GM19240 (cell line): ENCODE measurements at regions not wholly inside any gene's neighbourhood (a gene's known extent, or its start where the extent isn't known, plus 50 kb on each side); places are given as distances from the start of the nearest gene placed in this dataset.

ENCODE experiments used
- DNase-seq: peaks from one replicate; pipeline ENCODE4 v3.0.0; 2011; ENCODE audit warnings: low spot score; ENCODE audit not compliant: insufficient read length

GRCh38 chr14:65243766-65244442 lies 141.6 kb upstream of the MAX start:
- DNase-seq = no peak

- DNase-seq = no peak
Observed at GRCh38 chr14:65249471-65250161, 147.3 kb upstream of the MAX start.

GRCh38 chr14:65250162-65250495 lies 147.8 kb upstream of the MAX start:
- no peak for DNase-seq

DNA sequence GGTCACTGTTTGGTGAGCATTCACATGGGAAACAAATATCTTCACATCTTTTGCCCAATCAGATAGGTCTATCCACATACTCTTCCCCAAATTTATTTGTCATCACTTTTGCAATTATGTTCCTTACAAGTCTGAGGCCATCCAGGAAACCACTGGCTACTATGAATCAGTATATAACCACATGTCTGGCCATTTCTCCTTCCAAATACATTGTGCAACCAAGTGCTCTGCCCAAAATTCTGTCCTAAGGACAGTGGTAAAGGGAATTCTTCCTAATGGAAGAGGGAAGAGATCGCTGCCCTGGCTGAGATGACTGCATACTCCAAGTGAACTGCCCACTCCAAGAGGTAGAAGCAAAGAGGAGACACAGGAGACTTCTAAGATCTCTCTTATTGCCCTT lies 148.9 kb upstream of the MAX start:
- DNase-seq = no peak

GRCh38 chr14:65252482-65253255 lies 150.4 kb upstream of the MAX start:
- DNase-seq = no peak

DNA sequence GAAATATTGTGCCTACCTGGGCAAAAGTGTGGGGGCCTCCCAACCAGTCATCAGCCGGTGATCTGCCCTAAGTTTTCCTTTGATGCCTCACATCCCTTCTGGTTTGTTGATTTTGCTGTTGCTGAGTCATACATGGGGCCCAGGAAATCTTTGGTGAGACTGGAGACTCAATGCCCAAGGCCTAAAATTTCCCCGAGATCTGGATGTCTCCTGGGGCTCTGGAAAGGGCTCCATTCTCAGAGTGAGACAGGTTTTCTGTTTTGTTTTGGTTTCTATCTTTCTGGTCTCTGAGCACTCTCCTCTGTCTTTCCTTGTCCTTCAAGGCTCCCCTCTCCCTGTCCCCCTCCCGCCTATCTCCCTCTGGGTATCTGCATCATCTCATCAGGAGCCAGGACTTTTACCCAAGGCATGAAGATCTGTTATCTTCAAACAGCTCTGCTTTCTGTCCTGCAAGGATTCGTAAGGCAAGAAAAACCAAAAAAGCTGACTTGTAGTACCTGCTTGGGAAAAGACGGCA lies 152.8 kb upstream of the MAX start:
- DNase-seq = no peak

- no peak for DNase-seq
Observed at GRCh38 chr14:65255583-65256461, 153.5 kb upstream of the MAX start.

DNA sequence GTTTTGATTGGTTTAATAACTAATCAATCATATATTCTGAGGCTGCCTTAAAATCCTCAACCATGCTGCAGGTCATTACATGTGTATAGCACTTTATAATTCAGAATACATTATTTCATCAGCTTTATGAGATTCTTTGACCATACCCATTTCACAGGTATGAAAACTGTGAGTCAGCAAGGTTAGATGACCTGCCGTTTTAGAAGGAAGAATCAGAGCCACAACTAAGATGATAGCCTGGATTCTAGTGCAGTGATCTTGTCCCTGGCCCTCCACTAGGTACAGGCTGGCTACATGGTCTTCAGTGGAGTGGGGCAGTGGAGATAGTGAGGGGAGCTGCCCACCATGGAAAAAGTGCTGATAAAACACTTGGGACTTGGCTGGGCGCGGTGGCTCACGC lies 154.4 kb upstream of the MAX start:
- no peak for DNase-seq

GRCh38 chr14:65257425-65257824 lies 155.1 kb upstream of the FUT8 start:
- DNase-seq = no peak

- no peak for DNase-seq
Observed at GRCh38 chr14:65258391-65258790, 154.1 kb upstream of the FUT8 start.

DNA sequence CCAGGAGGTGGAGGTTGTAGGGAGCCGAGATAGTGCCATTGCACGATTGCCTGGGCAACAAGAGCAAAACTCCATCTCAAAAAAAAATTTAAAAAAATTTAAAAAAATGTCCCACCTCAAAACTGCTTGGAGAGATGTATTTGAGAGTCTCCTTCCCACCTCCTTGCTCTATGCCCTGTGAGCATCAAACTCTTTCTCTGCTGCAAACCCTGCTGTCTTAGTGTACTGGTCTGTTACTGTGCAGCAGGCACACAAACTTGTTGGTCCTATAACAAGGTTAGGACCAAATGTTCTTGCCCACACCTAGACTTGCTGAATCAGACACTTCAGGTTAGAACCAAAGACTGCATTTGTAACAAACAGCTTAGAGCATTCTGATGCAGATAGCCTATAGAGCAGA lies 153.5 kb upstream of the FUT8 start:
- DNase-seq = no peak

DNA sequence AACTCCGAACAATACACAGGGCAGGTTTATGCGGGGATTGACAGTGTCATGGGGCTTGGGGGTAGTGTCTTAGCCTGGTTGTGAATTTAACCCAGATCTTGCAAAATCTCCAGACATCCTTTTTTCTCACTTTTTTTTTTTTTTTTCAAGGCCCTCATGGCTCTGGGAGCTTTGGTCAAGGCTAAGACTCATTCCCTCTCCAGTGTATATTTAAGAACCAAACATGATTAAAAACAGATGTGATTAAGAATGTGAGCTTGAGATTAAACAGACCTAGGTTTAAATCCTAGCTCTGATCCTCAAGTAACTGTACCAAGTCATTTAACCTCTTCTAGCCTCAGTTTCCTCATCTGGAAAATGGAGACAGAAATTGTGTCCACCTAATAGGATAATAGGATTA lies 151.7 kb upstream of the FUT8 start:
- no peak for DNase-seq

DNA sequence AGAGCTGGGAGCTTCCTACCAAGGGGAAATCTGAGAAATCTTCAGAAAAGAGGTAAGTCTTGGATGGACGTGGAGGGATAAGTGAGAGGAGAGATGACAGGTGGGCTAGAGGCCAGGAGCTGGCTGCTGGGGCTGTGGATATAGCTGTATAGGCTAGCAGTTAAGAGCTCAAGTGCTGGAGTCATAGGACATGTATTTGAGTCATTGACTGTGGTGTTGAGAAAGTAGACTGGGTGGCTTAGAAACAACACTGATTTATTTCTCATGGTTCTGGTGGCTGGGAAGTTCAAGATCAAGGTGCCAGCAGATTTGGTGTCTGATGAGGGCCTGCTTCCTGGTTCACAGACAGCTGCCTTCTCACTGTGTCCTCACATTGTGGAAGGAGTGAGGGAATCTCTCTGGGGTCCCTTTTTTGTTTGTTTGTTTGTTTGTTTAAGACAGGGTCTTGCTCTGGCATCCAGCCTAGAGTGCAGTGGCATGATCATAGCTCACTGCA lies 151.1 kb upstream of the FUT8 start:
- no peak for DNase-seq

DNA sequence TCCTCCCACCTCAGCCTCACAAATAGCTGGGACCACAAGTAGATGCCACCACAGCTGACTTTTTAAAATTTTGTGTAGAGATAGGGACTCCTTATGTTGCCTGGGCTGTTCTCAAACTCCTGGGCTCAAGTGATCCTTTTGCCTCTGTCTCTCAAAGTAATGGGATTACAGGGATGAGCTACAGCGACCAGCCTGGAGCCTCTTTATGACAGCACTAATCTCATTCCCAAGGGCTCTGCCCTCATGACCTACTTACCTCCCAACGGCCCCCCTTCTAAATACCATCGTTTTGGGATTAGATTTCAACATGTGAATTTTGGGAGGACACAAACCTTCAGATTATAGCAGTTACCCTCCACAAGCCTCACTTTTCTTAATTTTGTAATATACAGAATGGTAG lies 150.6 kb upstream of the FUT8 start:
- DNase-seq = no peak

DNA sequence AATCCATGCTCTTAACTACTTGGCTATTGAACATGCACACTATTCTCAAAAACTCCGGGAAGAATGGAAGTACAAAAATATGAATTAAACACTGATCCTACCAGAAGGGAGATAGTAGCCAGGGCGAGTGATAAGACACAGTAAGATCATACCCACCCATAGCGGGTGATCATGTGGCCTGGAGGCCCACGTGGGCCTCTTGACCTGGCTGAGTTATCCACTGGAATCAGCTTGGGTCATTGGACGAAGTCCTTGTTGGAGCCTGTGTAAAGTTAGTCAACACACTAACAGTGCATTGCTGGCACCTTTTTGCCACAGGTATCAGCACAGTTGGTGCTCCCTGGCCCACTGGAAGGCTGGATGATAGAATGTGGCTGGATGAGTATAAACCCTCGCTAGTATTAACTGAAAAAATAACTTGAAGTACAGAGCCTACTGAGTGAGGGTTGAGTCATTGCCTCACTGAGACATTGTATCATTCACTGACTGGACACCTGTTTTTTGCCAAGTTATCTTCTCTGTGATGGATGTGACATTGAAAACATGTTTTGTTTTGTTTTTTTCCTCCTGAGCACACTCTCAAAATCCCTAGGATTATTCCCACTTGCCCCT lies 149.2 kb upstream of the FUT8 start:
- DNase-seq = no peak

GRCh38 chr14:65267856-65268255 lies 144.7 kb upstream of the FUT8 start:
- DNase-seq = no peak

DNA sequence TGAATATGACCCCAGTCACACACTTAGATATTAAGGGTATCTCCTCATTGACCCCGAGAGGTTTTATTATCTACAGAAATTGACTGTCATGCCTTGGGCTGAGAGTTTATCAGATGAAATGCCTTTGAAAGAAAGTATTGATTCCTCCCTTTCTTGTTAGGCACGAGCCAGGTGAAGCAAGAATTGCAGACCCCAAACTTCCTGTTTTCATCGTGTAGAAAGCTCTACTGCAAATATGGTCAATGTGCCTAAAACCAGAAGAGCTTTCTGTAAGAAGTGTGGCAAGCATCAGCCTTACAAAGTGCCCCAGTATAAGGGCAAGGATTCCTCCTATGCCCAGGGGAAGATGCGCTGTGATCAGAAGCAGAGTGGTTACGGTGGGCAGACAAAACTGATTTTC lies 143.9 kb upstream of the FUT8 start:
- no peak for DNase-seq

DNA sequence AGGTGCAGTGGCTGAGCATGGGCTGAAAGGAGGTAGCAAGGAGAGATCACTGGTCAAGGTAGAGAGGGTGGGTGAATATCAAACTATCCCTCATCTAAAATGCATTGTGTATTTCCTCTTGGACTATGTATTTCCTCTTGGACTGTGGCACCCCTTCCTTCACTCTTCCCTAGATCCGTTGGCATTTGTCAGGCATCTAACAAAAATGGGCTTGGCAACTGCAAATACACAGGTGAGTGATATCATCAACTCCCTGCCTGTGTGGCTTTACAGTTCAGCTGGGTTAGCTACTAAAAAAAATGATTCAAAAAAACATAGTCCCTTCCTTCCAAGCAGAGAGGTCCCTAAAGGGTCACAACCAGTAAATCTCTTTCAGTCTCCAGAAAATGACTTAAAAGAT lies 142.8 kb upstream of the FUT8 start:
- DNase-seq = no peak

- DNase-seq = no peak
Observed at GRCh38 chr14:65277027-65277426, 135.5 kb upstream of the FUT8 start.

DNA sequence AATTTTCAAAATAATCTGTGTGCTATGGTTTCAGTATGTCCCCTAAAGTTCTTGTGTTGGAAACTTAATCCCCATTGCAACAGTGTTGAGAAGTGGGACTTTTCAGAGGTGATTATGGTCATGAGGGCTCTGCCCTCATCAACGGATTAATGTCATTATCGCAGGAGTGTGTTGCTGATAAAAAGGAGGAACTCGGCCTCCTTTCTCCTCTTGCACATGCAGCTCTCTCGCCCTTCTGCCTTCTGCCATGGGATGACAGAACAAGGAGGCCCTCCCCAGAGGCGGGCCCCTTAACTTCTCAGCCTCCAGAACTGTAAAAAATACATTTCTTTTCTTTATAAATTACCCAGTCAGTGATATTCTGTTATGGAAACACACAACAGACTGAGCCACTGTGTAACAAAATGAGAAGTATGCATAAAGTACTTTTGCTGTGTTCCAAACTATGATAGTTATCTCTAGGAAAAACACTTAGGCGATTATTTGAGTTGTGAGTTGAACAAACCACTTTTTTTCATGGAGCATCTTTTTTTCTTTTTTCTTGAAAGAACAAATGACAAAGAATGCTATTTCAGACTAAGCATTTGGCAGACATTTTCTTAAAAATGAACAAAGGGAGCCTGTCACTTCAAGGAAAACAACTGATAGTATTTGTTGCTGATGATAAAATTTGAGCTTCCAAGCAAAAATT lies 134.8 kb upstream of the FUT8 start:
- DNase-seq = no peak
